Activated CD4-positive, alpha-beta T cell treated with anti-CD3 and anti-CD28 coated beads, Interleukin-2, amount 10 ng/mL, durations not matched to agents 7 days and 5 days (primary cell): ENCODE measurements at regions not wholly inside any gene's neighbourhood (a gene's known extent, or its start where the extent isn't known, plus 50 kb on each side); places are given as distances from the start of the nearest gene placed in this dataset.
"Not testable (repeated sequence)": the region's sequence is repeated elsewhere in the genome, so short reads cannot be mapped to it uniquely, and the experiment has no call there.

ENCODE experiments used
- CTCF ChIA-PET: fragments of 350-600 bp; sonication (Branson Sonifier 250); formaldehyde crosslinking; loops from one replicate; lab custom pipeline; 2021; ENCODE audit warnings: antibody characterized with exemption; lab: Charles Lee
- POLR2A ChIA-PET: fragments of 350-600 bp; sonication (Branson Sonifier 250); formaldehyde crosslinking; loops from one replicate; lab custom pipeline; 2021; ENCODE audit warnings: antibody characterized with exemption; lab: Charles Lee
- DNase-seq: peaks from one replicate; pipeline ENCODE4 v3.0.0-alpha.2; 2020
- H3K27ac Mint-ChIP-seq: one replicate; pipeline ENCODE4 v1.8.0; 2021; ENCODE audit warnings: mild to moderate bottlenecking, moderate library complexity, mixed read lengths
- H3K27me3 Mint-ChIP-seq: one replicate; pipeline ENCODE4 v1.8.0; 2021; ENCODE audit warnings: mixed read lengths
- H3K36me3 Mint-ChIP-seq: one replicate; pipeline ENCODE4 v1.8.0; 2021; ENCODE audit warnings: low read depth, mixed read lengths
- H3K4me1 Mint-ChIP-seq: one replicate; pipeline ENCODE4 v1.8.0; 2021; ENCODE audit warnings: mixed read lengths
- H3K4me3 Mint-ChIP-seq: one replicate; pipeline ENCODE4 v1.8.0; 2021; ENCODE audit warnings: mild to moderate bottlenecking, moderate library complexity, mixed read lengths
- H3K9me3 Mint-ChIP-seq: one replicate; pipeline ENCODE4 v1.8.0; 2021; ENCODE audit warnings: mixed read lengths

DNA sequence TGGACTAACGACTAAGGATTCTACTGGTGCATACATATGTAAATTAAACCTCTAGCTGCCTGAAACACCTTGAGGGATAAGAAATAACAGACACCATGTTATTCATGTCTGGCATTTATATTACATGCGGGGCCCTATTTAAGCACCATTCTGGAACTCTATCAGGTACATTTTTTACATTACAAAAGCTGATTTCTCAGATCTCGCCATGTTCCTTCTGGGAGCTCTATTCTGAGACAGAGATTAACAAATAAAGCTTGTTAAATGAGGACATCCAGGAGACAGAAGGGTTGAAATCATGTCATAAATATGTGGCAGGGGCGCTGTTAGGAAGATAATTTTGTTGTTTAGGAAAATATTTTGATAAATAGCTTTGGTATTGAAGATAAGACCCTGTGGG lies 93.4 kb upstream of the SLIT3 start:
- DNase-seq, result no peak
- Mint-ChIP-seq H3K4me3 (no peak overlapping the region), H3K9me3 (no peaks in the 10 kb centered on the region), H3K36me3 (no peaks in the 10 kb centered on the region), H3K4me1 (no peaks in the 10 kb centered on the region), H3K27me3 (peaks cover 7% of the 10 kb centered on the region), H3K27ac (no peak overlapping the region)
- CTCF ChIA-PET, result no interaction called here
- POLR2A ChIA-PET, result no interaction called here

DNA sequence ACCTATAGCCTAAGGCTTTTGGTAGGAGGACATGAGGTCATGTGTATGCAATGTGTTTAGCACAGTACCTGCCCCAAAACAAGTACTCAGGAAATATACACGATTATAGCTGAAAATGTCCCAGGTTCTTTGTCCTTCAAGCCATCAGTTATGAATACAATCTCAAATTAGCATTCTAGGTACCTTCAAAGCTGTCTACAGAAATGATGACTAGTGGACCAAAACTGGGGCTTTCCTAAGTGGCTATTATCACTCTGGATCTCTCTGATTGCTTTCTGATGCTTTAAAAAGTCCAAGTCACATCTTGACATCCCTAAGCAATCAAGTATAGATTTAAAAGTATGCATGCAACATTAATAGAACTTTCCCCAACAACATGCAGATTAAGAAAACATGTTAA lies 93.0 kb upstream of the SLIT3 start:
- Mint-ChIP-seq H3K4me3 (no peak overlapping the region), H3K9me3 (no peaks in the 10 kb centered on the region), H3K4me1 (no peaks in the 10 kb centered on the region), H3K27me3 (peaks cover 7% of the 10 kb centered on the region), H3K27ac (no peak overlapping the region), H3K36me3 (no peaks in the 10 kb centered on the region)
- no peak for DNase-seq
- POLR2A ChIA-PET, result no interaction called here
- CTCF ChIA-PET, result no interaction called here

DNA sequence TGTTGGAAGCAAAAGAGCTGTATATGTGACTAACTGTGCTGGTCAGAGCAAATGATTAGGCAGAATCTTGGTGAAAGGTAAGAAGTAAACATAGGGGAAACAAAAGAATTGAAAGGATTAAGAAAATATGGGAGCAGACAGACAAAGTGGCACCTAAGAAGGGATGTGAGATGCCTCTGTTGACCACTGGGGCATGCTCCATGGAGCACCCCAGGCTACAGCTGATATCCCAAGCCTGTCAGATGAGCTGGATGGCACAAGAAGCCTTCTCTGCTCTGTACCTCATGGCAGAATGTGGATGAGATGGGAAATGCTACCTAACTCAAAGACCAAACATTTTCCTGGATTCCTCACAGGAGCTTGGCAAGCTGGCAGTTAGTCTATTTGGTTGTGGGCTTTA lies 89.3 kb upstream of the SLIT3 start:
- H3K9me3 Mint-ChIP-seq, result no peaks in the 10 kb centered on the region
- no peaks in the 10 kb centered on the region for H3K4me1 Mint-ChIP-seq
- peaks cover 3% of the 10 kb centered on the region for H3K27me3 Mint-ChIP-seq
- H3K4me3 Mint-ChIP-seq, result no peak overlapping the region
- no peak for DNase-seq
- ChIA-PET POLR2A (no interaction called here), CTCF (no interaction called here)
- H3K27ac Mint-ChIP-seq, result no peak overlapping the region
- H3K36me3 Mint-ChIP-seq, result no peaks in the 10 kb centered on the region

DNA sequence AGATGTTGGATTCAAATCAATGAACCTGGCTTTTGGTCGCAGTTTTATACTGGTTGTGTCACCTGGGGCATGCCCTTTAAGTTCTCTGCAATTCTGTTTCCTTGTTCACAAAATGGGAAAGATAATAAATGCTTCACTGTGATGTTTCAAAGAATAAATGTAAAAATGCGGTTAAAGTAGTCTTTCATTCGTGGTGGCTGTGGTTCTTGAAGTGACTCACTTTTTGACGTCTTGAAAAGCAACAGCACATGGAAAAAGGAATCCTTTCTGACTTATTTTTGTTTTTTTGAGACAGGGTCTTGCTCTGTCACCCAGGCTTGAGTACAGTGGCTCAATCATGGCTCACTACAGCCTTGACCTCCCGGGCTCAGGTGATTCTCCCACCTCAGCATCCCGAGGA lies 88.4 kb upstream of the SLIT3 start:
- Mint-ChIP-seq H3K4me3 (no peak overlapping the region), H3K36me3 (no peaks in the 10 kb centered on the region), H3K27ac (no peak overlapping the region), H3K4me1 (no peaks in the 10 kb centered on the region), H3K27me3 (peaks cover 3% of the 10 kb centered on the region), H3K9me3 (no peaks in the 10 kb centered on the region)
- POLR2A ChIA-PET, result no interaction called here
- CTCF ChIA-PET, result no interaction called here
- DNase-seq, result no peak

DNA sequence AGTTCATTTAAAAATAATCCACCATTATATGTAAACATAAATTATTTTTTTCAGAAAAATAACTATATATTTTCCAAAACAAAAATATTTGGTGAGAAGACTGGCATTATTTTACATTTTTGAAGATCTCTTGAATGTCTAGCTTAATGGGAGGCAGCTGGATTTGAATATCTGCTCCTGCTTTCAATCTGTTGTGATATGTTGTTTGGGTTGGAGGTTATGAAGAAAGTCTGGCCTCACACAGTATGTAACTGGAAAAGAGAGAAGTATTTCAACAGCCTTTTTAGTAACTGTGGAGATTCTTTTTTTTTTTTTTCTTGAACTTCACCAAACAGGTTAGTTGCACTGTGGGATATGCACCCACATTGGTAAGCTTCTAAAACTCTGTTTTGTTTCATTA lies 84.7 kb upstream of the SLIT3 start:
- no peaks in the 10 kb centered on the region for H3K9me3 Mint-ChIP-seq
- H3K4me3 Mint-ChIP-seq, result no peak overlapping the region
- H3K36me3 Mint-ChIP-seq, result no peaks in the 10 kb centered on the region
- DNase-seq, result no peak
- H3K27me3 Mint-ChIP-seq, result peaks cover 3% of the 10 kb centered on the region
- H3K27ac Mint-ChIP-seq, result no peak overlapping the region
- ChIA-PET POLR2A (no interaction called here), CTCF (interaction anchor here (0.6 to 1.1 kb wide), 2 partner anchors 126 to 719 kb away, joined by 3 read pairs; no protein-coding TSS in a partner anchor)
- no peaks in the 10 kb centered on the region for H3K4me1 Mint-ChIP-seq

DNA sequence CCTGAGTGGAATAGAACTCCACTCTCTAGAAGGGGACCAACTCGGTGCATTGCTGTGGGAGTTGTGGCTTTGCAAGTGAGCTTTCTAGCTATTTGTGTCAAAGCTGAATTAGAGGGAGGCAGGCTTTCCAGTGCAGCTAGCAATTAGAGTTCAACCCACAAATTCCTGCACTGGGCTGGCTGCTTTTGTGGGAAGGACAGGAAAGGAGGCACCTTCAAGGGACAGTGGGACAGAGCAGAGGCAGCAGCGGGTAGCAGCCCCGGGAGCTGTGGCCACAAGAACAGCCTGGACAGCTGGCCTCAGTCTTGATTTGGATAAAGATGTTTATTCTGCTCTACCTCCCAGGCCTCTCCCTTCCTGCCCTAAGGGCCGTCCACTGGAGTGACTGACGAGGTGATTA lies 83.7 kb upstream of the SLIT3 start:
- no peaks in the 10 kb centered on the region for H3K9me3 Mint-ChIP-seq
- POLR2A ChIA-PET, result no interaction called here
- no peaks in the 10 kb centered on the region for H3K4me1 Mint-ChIP-seq
- no peak overlapping the region for H3K4me3 Mint-ChIP-seq
- H3K27me3 Mint-ChIP-seq, result no peaks in the 10 kb centered on the region
- no peaks in the 10 kb centered on the region for H3K36me3 Mint-ChIP-seq
- no peak for DNase-seq
- H3K27ac Mint-ChIP-seq, result no peak overlapping the region
- CTCF ChIA-PET, result interaction anchor here (1.1 kb wide), 1 partner anchor 720 kb away, joined by 3 read pairs; no protein-coding TSS in a partner anchor

DNA sequence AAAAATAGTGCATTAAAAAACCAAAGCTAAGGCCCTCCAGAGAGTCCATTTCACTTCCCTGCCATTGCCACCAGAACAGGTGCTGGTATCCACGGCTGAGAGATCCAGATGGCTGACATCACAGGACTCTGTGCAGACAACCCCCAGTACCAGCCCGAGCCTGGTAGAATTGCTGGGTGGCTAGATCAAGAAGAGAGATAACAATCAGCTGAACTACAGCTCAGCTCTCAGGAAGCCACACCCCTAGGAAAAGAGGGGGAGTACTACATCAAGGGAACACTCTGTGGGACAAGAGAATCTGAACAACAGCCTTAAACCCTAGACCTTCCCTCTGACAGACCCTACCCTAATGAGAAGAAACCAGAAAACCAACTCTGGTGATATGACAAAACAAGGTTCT lies 73.8 kb upstream of the SLIT3 start:
- ChIA-PET CTCF (no interaction called here), POLR2A (no interaction called here)
- Mint-ChIP-seq H3K36me3 (no peaks in the 10 kb centered on the region), H3K4me3 (no peak overlapping the region), H3K4me1 (no peaks in the 10 kb centered on the region), H3K27me3 (no peaks in the 10 kb centered on the region), H3K27ac (no peak overlapping the region), H3K9me3 (no peaks in the 10 kb centered on the region)
- DNase-seq, result no peak

DNA sequence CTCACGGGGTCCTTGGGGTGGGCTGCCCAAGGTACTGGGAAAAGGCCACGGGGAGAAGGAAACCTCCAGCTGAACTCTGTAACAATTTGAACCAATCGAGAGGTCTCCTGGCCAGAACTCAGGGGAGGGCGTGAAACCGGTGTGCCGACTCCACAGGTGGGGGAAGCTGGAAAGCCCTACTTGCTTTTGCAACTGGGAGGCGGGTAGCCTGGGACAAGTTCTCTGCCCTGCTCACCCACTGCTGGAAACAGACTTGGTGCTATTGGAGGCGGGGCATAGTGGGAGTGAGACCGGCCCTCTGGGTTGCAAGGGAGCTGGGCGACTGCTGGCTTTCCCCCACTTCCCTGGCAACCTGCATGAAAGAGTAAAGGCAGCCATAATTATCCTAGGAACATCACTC lies 73.2 kb upstream of the SLIT3 start:
- Mint-ChIP-seq H3K4me3 (no peak overlapping the region), H3K9me3 (no peaks in the 10 kb centered on the region), H3K27ac (no peak overlapping the region), H3K36me3 (no peaks in the 10 kb centered on the region), H3K4me1 (no peaks in the 10 kb centered on the region), H3K27me3 (no peaks in the 10 kb centered on the region)
- CTCF ChIA-PET, result no interaction called here
- DNase-seq, result no peak
- POLR2A ChIA-PET, result no interaction called here

DNA sequence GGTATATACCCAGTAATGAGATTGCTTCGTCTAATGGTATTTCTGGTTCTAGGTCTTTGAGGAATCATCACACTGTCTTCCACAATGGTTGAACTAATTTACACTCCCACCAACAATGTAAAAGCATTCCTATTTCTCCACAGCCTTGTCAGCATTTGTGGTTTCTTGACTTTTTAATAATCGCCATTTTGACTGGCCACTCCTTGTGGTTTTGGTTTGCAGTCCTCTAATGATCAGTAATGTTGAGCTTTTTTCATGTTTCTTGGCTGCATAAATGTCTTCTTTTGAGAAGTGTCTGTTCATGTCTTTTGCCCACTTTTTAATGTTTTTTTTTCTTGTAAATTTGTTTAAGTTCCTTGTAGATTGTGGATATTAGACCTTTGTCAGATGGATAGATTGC lies 70.9 kb upstream of the SLIT3 start:
- H3K36me3 Mint-ChIP-seq, H3K27me3 Mint-ChIP-seq, DNase-seq, H3K27ac Mint-ChIP-seq, H3K9me3 Mint-ChIP-seq, H3K4me3 Mint-ChIP-seq, H3K4me1 Mint-ChIP-seq, CTCF ChIA-PET: not testable (repeated sequence)
- POLR2A ChIA-PET, result interaction anchor here (0.7 kb wide), 1 partner anchor 545 kb away, joined by 3 read pairs; no protein-coding TSS in a partner anchor

DNA sequence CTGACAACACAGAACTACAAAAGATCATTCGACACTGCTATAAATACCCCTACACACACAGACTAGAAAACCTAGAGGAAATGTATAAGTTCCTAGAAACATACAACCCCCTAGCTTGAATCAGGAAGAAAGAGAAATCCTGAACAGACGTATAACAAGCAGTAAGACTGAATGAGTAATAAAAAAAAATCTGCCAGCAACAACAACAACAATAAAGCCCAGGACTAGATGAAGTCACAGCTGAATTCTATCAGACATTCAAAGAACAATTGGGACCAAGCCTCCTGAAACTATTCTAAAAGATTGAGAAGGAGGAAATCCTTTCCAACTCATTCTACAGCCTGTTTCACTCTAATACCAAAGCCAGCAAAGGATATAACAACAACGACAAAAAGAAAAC lies 68.2 kb upstream of the SLIT3 start:
- H3K27me3 Mint-ChIP-seq, result peaks cover 4% of the 10 kb centered on the region
- no peaks in the 10 kb centered on the region for H3K4me1 Mint-ChIP-seq
- no peak overlapping the region for H3K27ac Mint-ChIP-seq
- H3K36me3 Mint-ChIP-seq, result no peaks in the 10 kb centered on the region
- no peak overlapping the region for H3K4me3 Mint-ChIP-seq
- POLR2A ChIA-PET, result no interaction called here
- CTCF ChIA-PET, result no interaction called here
- DNase-seq, result no peak
- no peaks in the 10 kb centered on the region for H3K9me3 Mint-ChIP-seq

DNA sequence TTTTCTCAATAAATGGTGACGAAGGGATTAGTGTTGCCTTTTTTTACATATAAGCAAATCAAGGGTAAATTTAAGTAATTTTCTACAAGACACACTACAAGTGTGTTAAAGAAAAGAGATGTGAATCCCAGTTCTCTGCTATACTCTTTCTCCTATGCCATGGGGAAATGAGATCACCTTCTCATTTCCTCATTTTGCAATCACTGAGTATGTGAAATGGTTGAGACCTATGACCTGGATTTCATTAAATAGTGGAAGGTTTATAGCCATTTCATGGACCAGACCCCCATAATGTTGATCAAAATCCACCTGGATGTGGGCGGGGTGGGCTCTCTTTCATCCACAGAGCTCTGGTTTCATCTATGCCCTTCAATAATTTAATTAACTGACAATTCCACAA lies 66.9 kb upstream of the SLIT3 start:
- no peaks in the 10 kb centered on the region for H3K9me3 Mint-ChIP-seq
- CTCF ChIA-PET, result no interaction called here
- no peak overlapping the region for H3K27ac Mint-ChIP-seq
- peaks cover 4% of the 10 kb centered on the region for H3K27me3 Mint-ChIP-seq
- H3K4me1 Mint-ChIP-seq, result no peaks in the 10 kb centered on the region
- no peak overlapping the region for H3K4me3 Mint-ChIP-seq
- POLR2A ChIA-PET, result no interaction called here
- DNase-seq, result no peak
- H3K36me3 Mint-ChIP-seq, result no peaks in the 10 kb centered on the region

DNA sequence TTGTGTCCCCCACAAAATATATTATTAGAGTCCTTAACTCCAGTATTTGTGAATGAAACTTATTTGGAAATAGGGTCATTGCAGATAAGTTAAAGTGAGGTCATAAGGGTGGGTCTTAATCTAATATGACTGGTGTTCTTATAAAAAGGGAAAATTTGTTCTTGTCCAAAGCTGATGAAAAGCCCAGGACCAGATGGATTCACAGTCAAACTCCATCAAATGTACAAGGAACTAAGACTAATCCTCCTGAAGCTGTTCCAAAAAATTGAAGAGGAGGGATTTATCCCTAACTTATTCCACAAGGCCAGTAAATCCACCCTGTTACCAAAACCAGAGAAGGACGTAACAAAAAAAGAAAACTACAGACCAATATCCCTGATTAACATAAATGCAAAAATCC lies 56.4 kb upstream of the SLIT3 start:
- no peak overlapping the region for H3K4me3 Mint-ChIP-seq

DNA sequence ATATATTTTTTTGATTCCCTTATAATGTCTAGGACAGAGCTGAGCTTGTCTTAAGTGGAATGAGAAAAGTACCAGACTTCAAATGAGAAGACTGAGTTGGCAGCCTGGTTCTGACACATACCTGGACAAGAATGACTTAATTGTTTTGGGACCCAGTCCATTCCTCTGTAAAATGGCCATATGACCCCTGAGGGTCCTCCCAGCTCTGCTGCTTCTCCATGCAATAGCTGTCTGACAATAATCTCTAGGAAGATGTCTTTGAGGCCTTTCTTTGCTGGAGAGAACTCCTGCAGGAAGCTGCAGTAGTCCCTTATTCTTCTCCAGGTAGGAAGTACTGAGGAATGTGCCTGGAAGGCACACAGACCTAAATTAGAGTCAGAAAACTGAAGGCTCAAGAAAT lies 55.9 kb upstream of the SLIT3 start:
- CTCF ChIA-PET, result no interaction called here
- Mint-ChIP-seq H3K4me3 (no peak overlapping the region), H3K36me3 (no peaks in the 10 kb centered on the region), H3K27ac (no peak overlapping the region), H3K4me1 (no peaks in the 10 kb centered on the region), H3K27me3 (peaks cover 7% of the 10 kb centered on the region), H3K9me3 (no peaks in the 10 kb centered on the region)
- POLR2A ChIA-PET, result no interaction called here
- no peak for DNase-seq

More for the DNA sequence above, 56.4 kb upstream of the SLIT3 start:
- H3K4me1 Mint-ChIP-seq, result no peaks in the 10 kb centered on the region
- no peaks in the 10 kb centered on the region for H3K36me3 Mint-ChIP-seq
- no peak for DNase-seq
- ChIA-PET POLR2A (no interaction called here), CTCF (no interaction called here)
- no peak overlapping the region for H3K27ac Mint-ChIP-seq
- peaks cover 6% of the 10 kb centered on the region for H3K27me3 Mint-ChIP-seq
- H3K9me3 Mint-ChIP-seq, result no peaks in the 10 kb centered on the region

DNA sequence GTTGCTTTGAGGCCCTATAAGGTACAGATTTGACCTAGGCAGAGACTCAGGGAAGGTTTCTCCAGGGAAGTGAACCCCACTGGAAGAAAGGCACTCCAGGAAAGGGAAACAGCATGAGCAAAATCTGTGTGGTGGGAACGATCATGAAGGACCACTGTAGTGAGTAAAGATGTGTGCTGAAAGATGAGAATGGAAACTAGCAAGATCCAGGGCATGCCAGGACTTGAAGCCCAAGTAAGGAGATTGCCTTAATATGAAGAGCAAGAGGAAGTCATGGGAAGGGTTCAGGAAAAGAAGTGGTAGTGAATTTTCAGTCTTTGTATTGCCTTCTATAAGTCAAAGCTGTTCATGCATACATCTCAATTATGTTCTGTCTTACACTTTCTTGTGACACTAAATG lies 55.2 kb upstream of the SLIT3 start:
- Mint-ChIP-seq H3K27me3 (peaks cover 8% of the 10 kb centered on the region), H3K4me1 (no peaks in the 10 kb centered on the region), H3K36me3 (no peaks in the 10 kb centered on the region), H3K9me3 (no peaks in the 10 kb centered on the region), H3K27ac (no peak overlapping the region), H3K4me3 (no peak overlapping the region)
- ChIA-PET CTCF (no interaction called here), POLR2A (no interaction called here)
- DNase-seq, result no peak
